Effector memory CD4-positive, alpha-beta T cell (primary cell): ENCODE measurements at regions not wholly inside any gene's neighbourhood (a gene's known extent, or its start where the extent isn't known, plus 50 kb on each side); places are given as distances from the start of the nearest gene placed in this dataset.

Experiments
- DNase-seq, 3 donors: peaks; one replicate each; pipeline ENCODE4 v3.0.0-alpha.2; 2020
- H3K27ac ChIP-seq: 2 replicates; pipeline ENCODE4 v1.7.0; 2013; ENCODE audit warnings: mild to moderate bottlenecking, low read length, moderate library complexity; ENCODE audit not compliant: insufficient read depth, poor library complexity, severe bottlenecking
- H3K27me3 ChIP-seq: replicated peaks from 2 replicates; pipeline ENCODE4 v1.7.0; 2013; ENCODE audit warnings: mild to moderate bottlenecking, low read length; ENCODE audit not compliant: insufficient read depth, control insufficient read depth, poor library complexity, severe bottlenecking
- H3K36me3 ChIP-seq: 2 replicates; pipeline ENCODE4 v1.7.0; 2013; ENCODE audit warnings: mild to moderate bottlenecking, low read length, moderate library complexity; ENCODE audit not compliant: control insufficient read depth, insufficient read depth
- H3K4me1 ChIP-seq: 2 replicates; pipeline ENCODE4 v1.7.0; 2013; ENCODE audit warnings: low read length, mild to moderate bottlenecking; ENCODE audit not compliant: control insufficient read depth, insufficient read depth, poor library complexity, severe bottlenecking
- H3K4me3 ChIP-seq: 2 replicates; pipeline ENCODE4 v1.7.0; 2013; ENCODE audit warnings: low read length, low read depth, mild to moderate bottlenecking; ENCODE audit not compliant: insufficient read depth, poor library complexity, severe bottlenecking
- H3K9me3 ChIP-seq: 2 replicates; pipeline ENCODE4 v1.7.0; 2013; ENCODE audit warnings: mild to moderate bottlenecking, low read length, moderate library complexity; ENCODE audit not compliant: control insufficient read depth

DNA sequence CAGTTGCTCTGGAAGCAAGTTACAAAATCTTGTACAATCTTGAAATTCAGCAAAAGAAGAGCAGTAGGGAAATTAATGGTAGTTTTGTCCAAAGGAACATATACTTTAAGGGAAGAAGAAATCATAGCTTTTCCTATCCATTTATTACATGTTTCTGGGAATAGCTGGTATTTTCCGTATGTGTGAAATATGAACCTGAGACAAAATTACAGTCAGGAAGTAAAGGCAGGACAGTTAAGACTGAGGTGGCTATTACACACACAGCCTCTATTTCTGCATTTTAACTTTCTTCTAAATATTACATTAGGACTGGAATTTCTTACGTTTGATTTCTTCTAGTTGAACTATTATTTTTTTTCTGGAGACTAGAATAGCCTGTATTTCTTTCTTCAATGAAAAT lies 1197.3 kb downstream of the SORCS3 start:
- Histone ChIP-seq H3K36me3 (no peaks in the 10 kb centered on the region), H3K4me1 (no peaks in the 10 kb centered on the region), H3K27ac (no peak overlapping the region), H3K27me3 (no peaks in the 10 kb centered on the region), H3K9me3 (no peaks in the 10 kb centered on the region), H3K4me3 (peak overlapping the region; percentile 24)
- no peak for DNase-seq

DNA sequence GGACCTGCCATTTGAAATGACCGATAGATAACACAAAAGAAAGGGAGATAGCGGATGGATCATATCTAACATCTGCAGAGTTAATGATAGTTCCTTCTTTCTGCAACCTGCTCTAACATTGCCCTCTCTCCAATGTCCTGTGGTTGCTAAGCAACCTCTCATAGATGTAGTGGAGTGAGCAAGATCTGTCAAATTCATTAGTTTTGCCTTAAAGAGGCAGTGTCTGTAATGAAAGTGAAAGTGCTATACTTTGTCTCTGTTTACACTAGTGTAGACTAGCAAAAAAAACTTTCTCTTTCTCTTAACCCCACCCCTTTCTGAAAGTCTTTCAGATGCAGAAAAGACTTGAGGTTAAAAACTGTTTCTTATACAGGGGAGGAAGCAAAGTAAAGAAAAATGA lies 1196.9 kb downstream of the SORCS3 start:
- Histone ChIP-seq H3K27ac (no peak overlapping the region), H3K27me3 (no peaks in the 10 kb centered on the region), H3K4me3 (peak overlapping the region; percentile 24), H3K36me3 (no peaks in the 10 kb centered on the region), H3K9me3 (no peaks in the 10 kb centered on the region), H3K4me1 (no peaks in the 10 kb centered on the region)
- no peak for DNase-seq

DNA sequence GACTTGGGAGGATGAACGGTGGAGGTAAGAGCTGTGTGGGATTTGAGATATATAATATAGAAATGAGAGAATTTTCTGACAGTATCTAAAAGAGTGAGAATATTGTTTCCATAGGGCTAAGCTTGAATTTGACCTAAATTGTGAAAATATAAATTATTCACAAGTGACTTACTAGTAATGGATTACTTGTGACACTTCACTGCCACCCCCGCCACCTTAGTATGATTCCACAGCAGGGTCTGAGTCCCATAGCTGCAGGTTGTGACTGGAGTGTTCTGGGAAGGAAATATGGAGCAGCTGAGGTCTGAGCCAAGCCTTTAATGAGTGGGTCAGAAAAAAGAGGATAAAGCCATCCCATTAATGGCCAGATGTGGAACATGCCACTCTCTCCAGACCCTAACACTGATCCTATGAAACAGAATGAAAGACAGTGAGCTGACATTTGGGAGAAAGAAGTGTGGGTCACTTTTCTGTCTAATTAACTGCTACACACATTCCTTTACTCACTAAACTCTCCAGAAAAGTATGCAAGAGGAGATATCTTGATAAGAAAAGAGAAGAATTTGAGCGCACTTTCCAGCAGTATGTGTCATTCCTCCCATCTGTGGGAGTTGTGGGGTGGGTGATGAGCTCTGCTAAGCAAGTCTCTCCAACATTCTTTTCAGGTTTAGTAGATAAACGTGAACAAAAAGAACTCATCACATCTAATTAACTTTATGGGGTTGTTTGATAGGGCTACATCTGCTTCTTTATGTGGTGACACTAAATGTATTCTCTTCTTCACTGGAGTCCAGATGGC lies 1193.4 kb downstream of the SORCS3 start:
- no peak for DNase-seq
- no peaks in the 10 kb centered on the region for H3K36me3 ChIP-seq
- H3K27ac ChIP-seq = no peak overlapping the region
- H3K27me3 ChIP-seq = no peaks in the 10 kb centered on the region
- no peaks in the 10 kb centered on the region for H3K9me3 ChIP-seq
- H3K4me1 ChIP-seq = no peaks in the 10 kb centered on the region
- H3K4me3 ChIP-seq = no peak overlapping the region

DNA sequence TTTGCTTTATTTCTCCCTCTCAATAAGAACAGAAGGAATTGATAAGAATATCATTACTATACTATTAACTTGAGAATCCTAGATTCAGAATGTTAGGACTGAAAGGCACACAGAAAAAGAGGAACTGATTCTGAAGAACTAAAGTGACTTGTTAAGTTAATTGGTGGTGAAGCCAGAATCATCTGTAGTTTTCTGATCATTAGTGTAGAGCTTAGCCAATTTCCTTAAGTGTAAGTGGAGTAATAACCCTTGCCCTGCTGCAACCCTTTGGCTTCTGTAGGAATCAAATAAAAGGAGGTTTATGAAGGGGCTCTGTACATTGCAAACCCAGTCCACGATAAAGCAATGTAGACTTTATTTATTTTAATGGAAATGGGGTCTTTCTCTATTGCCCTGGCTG lies 1186.0 kb downstream of the SORCS3 start:
- DNase-seq = no peak
- Histone ChIP-seq H3K27me3 (no peaks in the 10 kb centered on the region), H3K4me3 (no peak overlapping the region), H3K9me3 (no peaks in the 10 kb centered on the region), H3K36me3 (no peaks in the 10 kb centered on the region), H3K4me1 (no peaks in the 10 kb centered on the region), H3K27ac (no peak overlapping the region)

DNA sequence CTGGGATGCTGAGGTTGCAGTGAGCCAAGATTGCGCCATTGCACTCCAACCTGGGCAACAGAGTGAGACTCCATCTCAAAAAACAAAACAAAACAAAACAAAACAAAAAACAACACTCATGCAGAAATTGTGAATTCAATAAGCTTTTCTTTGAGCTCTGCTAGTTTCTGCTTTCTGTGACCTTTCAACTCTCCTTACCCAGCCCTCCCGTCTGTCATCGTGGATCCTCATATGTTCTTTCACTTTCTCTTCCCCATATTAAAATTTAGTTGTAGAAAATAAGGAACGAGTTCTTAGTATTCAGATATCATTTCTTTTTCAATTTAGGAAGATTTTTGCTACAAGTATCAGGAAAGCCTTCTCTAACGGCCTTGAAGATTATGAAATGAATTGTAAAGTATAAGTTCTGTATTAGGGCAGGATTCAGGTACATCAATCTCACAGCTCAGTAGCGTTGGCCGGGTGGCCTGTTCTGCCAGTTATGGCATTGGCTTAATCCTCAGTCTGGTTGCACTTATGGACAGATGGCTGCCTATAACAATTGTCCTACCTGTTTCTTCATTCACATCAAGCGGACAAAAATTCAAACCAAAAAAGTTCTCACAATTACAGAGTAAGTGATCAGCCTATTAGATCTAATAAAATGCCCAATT lies 1167.0 kb downstream of the SORCS3 start:
- no peak for DNase-seq
- Histone ChIP-seq H3K27ac (no peak overlapping the region), H3K27me3 (no peaks in the 10 kb centered on the region)

DNA sequence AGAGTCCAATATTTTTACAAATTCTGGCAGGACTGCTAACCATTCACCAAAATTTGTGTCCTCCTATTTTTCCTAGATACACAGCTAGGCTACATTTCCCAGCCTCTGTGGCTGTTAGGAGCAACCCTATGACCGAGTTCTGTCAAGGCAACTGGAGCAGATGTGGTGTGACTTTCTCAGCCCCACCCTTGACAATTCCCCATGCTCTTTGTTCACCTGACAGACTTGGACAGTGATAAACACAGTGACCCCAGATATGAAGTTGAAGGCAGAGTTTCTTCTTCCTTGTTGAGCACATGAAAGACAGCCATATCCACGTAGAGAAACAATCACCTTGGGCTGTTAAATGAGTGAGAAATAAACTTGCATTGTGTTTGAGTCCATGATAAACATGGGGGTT lies 1162.1 kb downstream of the SORCS3 start:
- Histone ChIP-seq H3K4me3 (no peak overlapping the region), H3K27me3 (no peaks in the 10 kb centered on the region), H3K36me3 (no peaks in the 10 kb centered on the region), H3K9me3 (no peaks in the 10 kb centered on the region), H3K4me1 (no peaks in the 10 kb centered on the region), H3K27ac (no peak overlapping the region)
- no peak for DNase-seq

More for the DNA sequence above, 1167.0 kb downstream of the SORCS3 start:
- H3K4me3 ChIP-seq = no peak overlapping the region
- H3K36me3 ChIP-seq = no peaks in the 10 kb centered on the region
- H3K4me1 ChIP-seq = no peaks in the 10 kb centered on the region
- H3K9me3 ChIP-seq = no peaks in the 10 kb centered on the region

DNA sequence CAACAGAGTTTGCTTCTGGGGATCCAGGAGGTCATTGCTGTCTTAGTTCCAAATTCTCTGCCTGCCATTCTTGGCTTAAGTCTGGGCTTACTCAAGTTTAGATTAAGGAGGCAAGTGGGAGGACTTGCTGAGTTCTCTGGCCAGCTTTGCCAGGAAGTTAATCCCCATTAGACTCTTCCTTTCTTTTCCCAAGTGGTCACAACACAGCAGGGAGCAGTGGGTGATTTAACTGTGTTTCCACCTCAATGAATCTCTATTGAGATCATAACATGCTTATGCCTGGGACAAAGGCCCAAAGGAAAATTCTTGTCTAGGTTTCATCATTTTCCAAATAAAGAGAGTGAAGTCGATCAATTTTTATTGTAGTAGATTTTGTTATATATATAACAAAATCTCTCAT lies 1159.6 kb downstream of the SORCS3 start:
- Histone ChIP-seq H3K27ac (no peak overlapping the region), H3K36me3 (no peaks in the 10 kb centered on the region), H3K27me3 (no peaks in the 10 kb centered on the region), H3K4me1 (no peaks in the 10 kb centered on the region), H3K9me3 (no peaks in the 10 kb centered on the region), H3K4me3 (no peak overlapping the region)
- DNase-seq = no peak

DNA sequence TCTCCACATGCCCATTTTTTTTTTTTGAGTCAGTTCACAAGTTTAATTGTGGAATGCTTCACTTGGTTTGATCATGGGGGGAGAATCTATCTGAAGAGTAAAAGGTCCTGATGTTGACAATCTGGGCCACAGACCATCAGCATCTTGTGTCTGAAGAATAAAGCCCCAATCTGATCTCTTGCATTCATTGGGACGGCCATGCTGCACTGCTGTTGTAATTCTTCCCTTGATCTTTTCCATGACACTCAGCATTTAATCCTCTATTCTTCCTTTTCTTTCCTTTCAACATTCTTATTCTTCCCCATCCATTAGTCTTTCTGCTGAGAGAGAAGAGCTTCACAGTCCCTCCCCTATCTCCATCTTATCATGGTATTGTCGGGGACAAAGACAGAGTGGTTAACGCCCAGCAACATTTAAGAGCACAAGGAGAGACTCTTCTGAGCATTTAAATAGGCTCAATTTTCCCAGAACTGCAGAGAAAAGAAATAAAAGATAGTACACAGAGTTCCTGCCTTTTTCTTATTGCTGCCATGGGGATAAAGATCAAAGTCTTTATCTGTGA lies 1157.3 kb downstream of the SORCS3 start:
- no peaks in the 10 kb centered on the region for H3K9me3 ChIP-seq
- no peak overlapping the region for H3K27ac ChIP-seq
- H3K4me1 ChIP-seq = no peaks in the 10 kb centered on the region
- H3K36me3 ChIP-seq = no peaks in the 10 kb centered on the region
- H3K4me3 ChIP-seq = no peak overlapping the region
- no peaks in the 10 kb centered on the region for H3K27me3 ChIP-seq
- no peak for DNase-seq

DNA sequence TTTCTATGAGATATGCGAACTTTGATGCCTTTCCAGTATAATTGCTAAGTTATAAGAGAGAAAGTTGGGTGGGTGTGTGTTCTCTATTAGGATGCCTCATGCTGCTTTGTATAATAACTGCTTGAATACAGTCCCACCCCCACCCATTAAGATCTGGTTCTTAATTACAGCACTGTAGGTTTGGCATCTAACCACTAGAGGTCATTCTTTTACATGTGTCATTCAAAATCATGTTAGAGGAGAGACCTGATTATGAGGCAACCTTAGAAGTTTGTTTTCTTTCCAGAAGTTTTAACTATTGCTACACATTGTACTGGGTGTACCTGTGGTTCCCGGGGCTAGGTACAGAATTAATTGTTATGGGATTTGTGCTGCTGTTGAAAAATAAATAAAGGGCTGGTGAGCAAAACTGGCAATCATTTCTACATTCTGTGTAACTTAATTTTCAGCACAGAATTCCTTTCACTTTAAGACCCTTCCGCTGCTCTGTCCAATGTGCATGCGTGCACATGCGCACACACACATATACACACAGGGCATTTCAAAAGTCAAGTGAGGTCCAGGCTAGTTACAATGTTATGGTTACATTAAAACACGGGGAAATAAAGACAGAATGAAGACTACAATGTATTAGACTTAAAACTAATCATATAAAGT lies 1156.3 kb downstream of the SORCS3 start:
- Histone ChIP-seq H3K27ac (no peak overlapping the region), H3K9me3 (no peaks in the 10 kb centered on the region), H3K27me3 (no peaks in the 10 kb centered on the region), H3K4me3 (no peak overlapping the region), H3K4me1 (no peaks in the 10 kb centered on the region), H3K36me3 (no peaks in the 10 kb centered on the region)
- no peak for DNase-seq

DNA sequence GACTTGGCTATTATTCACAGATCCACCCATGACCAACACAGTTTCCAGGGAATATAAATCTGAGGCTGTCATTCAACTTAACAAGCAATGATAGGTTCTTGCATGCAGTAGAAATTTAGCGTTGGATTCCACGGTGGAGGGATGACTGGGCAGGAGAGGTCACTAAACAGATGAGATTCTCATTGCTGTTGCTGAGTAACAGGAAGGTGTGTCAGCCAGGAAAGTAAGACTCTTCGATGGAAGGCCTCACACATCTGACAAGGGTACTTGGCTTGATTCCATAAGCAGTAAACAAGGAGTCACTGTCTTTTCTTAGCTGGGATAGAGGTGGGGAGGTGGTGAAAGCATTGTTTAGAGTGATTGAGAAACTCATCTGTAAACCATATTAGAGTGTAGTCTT lies 1152.0 kb downstream of the SORCS3 start:
- no peaks in the 10 kb centered on the region for H3K4me1 ChIP-seq
- no peaks in the 10 kb centered on the region for H3K27me3 ChIP-seq
- H3K9me3 ChIP-seq = no peaks in the 10 kb centered on the region
- no peak for DNase-seq
- no peaks in the 10 kb centered on the region for H3K36me3 ChIP-seq
- no peak overlapping the region for H3K27ac ChIP-seq
- no peak overlapping the region for H3K4me3 ChIP-seq
